Mesenchymal stem cell (in vitro differentiated cells and primary cell): ENCODE measurements at regions not wholly inside any gene's neighbourhood (a gene's known extent, or its start where the extent isn't known, plus 50 kb on each side); places are given as distances from the start of the nearest gene placed in this dataset.

Experiments used
- DNase-seq: peaks from one replicate; pipeline ENCODE4 v3.0.0-alpha.2; 2013
- H2AFZ ChIP-seq: one replicate; pipeline ENCODE4 v1.6.1; 2013; ENCODE audit warnings: low read depth, mild to moderate bottlenecking, control low read depth, inconsistent platforms, low read length, moderate library complexity
- H2AK5ac ChIP-seq: 2 replicates; pipeline ENCODE4 v1.6.1; 2013; ENCODE audit warnings: low read length, moderate library complexity, mild to moderate bottlenecking, inconsistent platforms; ENCODE audit not compliant: severe bottlenecking
- H2BK120ac ChIP-seq: one replicate; pipeline ENCODE4 v1.6.1; 2013; ENCODE audit warnings: low read depth, mild to moderate bottlenecking, inconsistent platforms, low read length, moderate library complexity
- H2BK12ac ChIP-seq, 2 experiments: one replicate each; pipeline ENCODE4 v1.6.1; 2013; ENCODE audit warnings: inconsistent platforms in 2 of 2, low read length in 2 of 2, mild to moderate bottlenecking in 2 of 2, moderate library complexity in 2 of 2, control low read depth in 1 of 2
- H2BK15ac ChIP-seq: one replicate; pipeline ENCODE4 v1.6.1; 2013; ENCODE audit warnings: mild to moderate bottlenecking, low read depth, inconsistent platforms; ENCODE audit not compliant: poor library complexity, severe bottlenecking
- H2BK5ac ChIP-seq: 2 replicates; pipeline ENCODE4 v1.6.1; 2013; ENCODE audit warnings: low read depth, mild to moderate bottlenecking, low read length, control low read depth, inconsistent platforms; ENCODE audit not compliant: poor library complexity, severe bottlenecking
- H3K14ac ChIP-seq, 2 experiments: one replicate each; pipeline ENCODE4 v1.6.1; 2013; ENCODE audit warnings: inconsistent platforms in 2 of 2, low read length in 2 of 2, control low read depth in 1 of 2, mild to moderate bottlenecking in 1 of 2, moderate library complexity in 1 of 2
- H3K18ac ChIP-seq, 2 experiments: one replicate each; pipeline ENCODE4 v1.6.1; 2013; ENCODE audit warnings: inconsistent platforms in 2 of 2, low read length in 2 of 2, control low read depth in 1 of 2, low read depth in 1 of 2, mild to moderate bottlenecking in 1 of 2
- H3K23ac ChIP-seq, 2 experiments: one replicate each; pipeline ENCODE4 v1.6.1; 2013; ENCODE audit warnings: inconsistent platforms in 2 of 2, low read length in 2 of 2, mild to moderate bottlenecking in 2 of 2, moderate library complexity in 2 of 2, control low read depth in 1 of 2
- H3K27ac ChIP-seq: 2 replicates; pipeline ENCODE4 v1.5.1; 2013; ENCODE audit warnings: mild to moderate bottlenecking, moderate library complexity, low read length, control low read depth, inconsistent platforms; ENCODE audit not compliant: poor library complexity, severe bottlenecking
- H3K27me3 ChIP-seq, 2 experiments: 2 replicates each; pipeline versions ENCODE4 v1.6.1 to v1.7.0; 2013; ENCODE audit warnings: low read length in 2 of 2, mild to moderate bottlenecking in 2 of 2, moderate library complexity in 2 of 2, control low read depth in 1 of 2, inconsistent platforms in 1 of 2; ENCODE audit not compliant: control insufficient read depth in 1 of 2, insufficient read depth in 1 of 2
- H3K36me3 ChIP-seq, 2 experiments: 2 replicates each; pipeline versions ENCODE4 v1.6.1 to v1.7.0; 2013; ENCODE audit warnings: low read length in 2 of 2, control low read depth in 1 of 2, inconsistent platforms in 1 of 2, low read depth in 1 of 2, mild to moderate bottlenecking in 1 of 2; ENCODE audit not compliant: insufficient read depth in 2 of 2, control insufficient read depth in 1 of 2
- H3K4ac ChIP-seq, 2 experiments: one replicate each; pipeline ENCODE4 v1.6.1; 2013; ENCODE audit warnings: inconsistent platforms in 2 of 2, low read length in 2 of 2, mild to moderate bottlenecking in 2 of 2, moderate library complexity in 2 of 2, control low read depth in 1 of 2, low read depth in 1 of 2
- H3K4me1 ChIP-seq: 2 replicates; pipeline ENCODE4 v1.6.1; 2013; ENCODE audit warnings: low read depth, low read length, control low read depth; ENCODE audit not compliant: control insufficient read depth, insufficient read depth
- H3K4me2 ChIP-seq: 2 replicates; pipeline ENCODE4 v1.6.1; 2013; ENCODE audit warnings: low read length, mild to moderate bottlenecking, inconsistent platforms; ENCODE audit not compliant: poor library complexity, severe bottlenecking
- H3K4me3 ChIP-seq, 2 experiments: 2 replicates each; pipeline versions ENCODE4 v1.5.1 to v1.7.0; 2013; ENCODE audit warnings: low read length in 2 of 2, mild to moderate bottlenecking in 2 of 2, control low read depth in 1 of 2, low read depth in 1 of 2; ENCODE audit not compliant: insufficient read depth in 1 of 2
- H3K79me1 ChIP-seq: replicated peaks from 2 replicates; pipeline ENCODE4 v1.6.1; 2013; ENCODE audit warnings: mild to moderate bottlenecking, control low read depth, low read length, inconsistent platforms; ENCODE audit not compliant: poor library complexity, severe bottlenecking
- H3K9ac ChIP-seq: 2 replicates; pipeline ENCODE4 v1.7.0; 2013; ENCODE audit warnings: mild to moderate bottlenecking, low read length, moderate library complexity
- H3K9me3 ChIP-seq: 2 replicates; pipeline ENCODE4 v1.7.0; 2013; ENCODE audit warnings: mild to moderate bottlenecking, low read length; ENCODE audit not compliant: control insufficient read depth
- H4K8ac ChIP-seq: one replicate; pipeline ENCODE4 v1.6.1; 2013; ENCODE audit warnings: inconsistent platforms, mild to moderate bottlenecking, low read length, moderate library complexity
- H4K91ac ChIP-seq: one replicate; pipeline ENCODE4 v1.6.1; 2013; ENCODE audit warnings: mild to moderate bottlenecking, low read length, inconsistent platforms
- WGBS: methylation state at CpG from one replicate; pipeline ENCODE4 v1.1.7; 2013; ENCODE audit warnings: mixed read lengths; 5-methylcytosine and 5-hydroxymethylcytosine counted together

- 92% methylated on average over 1 of the region's 1 CpG for WGBS
Observed at GRCh38 chr1:96038636-96039035, 682.9 kb upstream of the PTBP2 start.

GRCh38 chr1:96039910-96040309 is 681.7 kb upstream of the PTBP2 start:
- no peak overlapping the region for H2BK15ac ChIP-seq

More at GRCh38 chr1:96038636-96039035, 682.9 kb upstream of the PTBP2 start:
- Histone ChIP-seq H2BK5ac (no peak overlapping the region), H3K27me3 (no peaks in the 10 kb centered on the region), H4K8ac (no peak overlapping the region), H3K4me1 (no peaks in the 10 kb centered on the region), H2BK120ac (no peak overlapping the region), H3K36me3 (no peaks in the 10 kb centered on the region), H3K4me2 (no peak overlapping the region), H3K18ac (no peak overlapping the region), H3K27ac (no peak overlapping the region), H4K91ac (no peak overlapping the region), H3K4ac (no peak overlapping the region), H3K23ac (no peak overlapping the region), H2AFZ (no peak overlapping the region), H2BK15ac (no peak overlapping the region), H3K9me3 (no peaks in the 10 kb centered on the region), H2AK5ac (no peak overlapping the region), H3K9ac (no peak overlapping the region), H3K14ac (no peak overlapping the region), H2BK12ac (no peak overlapping the region), H3K79me1 (no peaks in the 10 kb centered on the region), H3K4me3 (no peak overlapping the region)
- DNase-seq, result no peak

GRCh38 chr1:96041470-96041869 is 680.1 kb upstream of the PTBP2 start:
- no peak overlapping the region for H3K9ac ChIP-seq
- no peak overlapping the region for H3K18ac ChIP-seq
- H4K8ac ChIP-seq, result no peak overlapping the region
- no peak overlapping the region for H2BK120ac ChIP-seq
- H3K27me3 ChIP-seq, result no peaks in the 10 kb centered on the region
- H2BK15ac ChIP-seq, result no peak overlapping the region
- no peaks in the 10 kb centered on the region for H3K4me1 ChIP-seq
- no peak overlapping the region for H4K91ac ChIP-seq
- no peak overlapping the region for H2BK5ac ChIP-seq
- no peaks in the 10 kb centered on the region for H3K36me3 ChIP-seq
- no peaks in the 10 kb centered on the region for H3K79me1 ChIP-seq
- WGBS, result 97% methylated on average over 3 of the region's 4 CpGs
- no peaks in the 10 kb centered on the region for H3K9me3 ChIP-seq
- H2BK12ac ChIP-seq, result no peak overlapping the region
- H2AFZ ChIP-seq, result no peak overlapping the region
- no peak overlapping the region for H3K4me3 ChIP-seq
- H3K14ac ChIP-seq, result no peak overlapping the region
- no peak overlapping the region for H3K23ac ChIP-seq
- no peak overlapping the region for H3K27ac ChIP-seq
- no peak overlapping the region for H3K4ac ChIP-seq
- H3K4me2 ChIP-seq, result no peak overlapping the region
- no peak overlapping the region for H2AK5ac ChIP-seq
- DNase-seq, result no peak

More at GRCh38 chr1:96039910-96040309, 681.7 kb upstream of the PTBP2 start:
- no peak overlapping the region for H3K27ac ChIP-seq
- no peak overlapping the region for H2AK5ac ChIP-seq
- no peak overlapping the region for H3K4ac ChIP-seq
- H2BK12ac ChIP-seq, result no peak overlapping the region
- no peak overlapping the region for H4K91ac ChIP-seq
- no peak overlapping the region for H3K4me3 ChIP-seq
- H3K79me1 ChIP-seq, result no peaks in the 10 kb centered on the region
- no peaks in the 10 kb centered on the region for H3K36me3 ChIP-seq
- H3K14ac ChIP-seq, result no peak overlapping the region
- no peaks in the 10 kb centered on the region for H3K4me1 ChIP-seq
- H3K9me3 ChIP-seq, result no peaks in the 10 kb centered on the region
- DNase-seq, result no peak
- no peaks in the 10 kb centered on the region for H3K27me3 ChIP-seq
- no peak overlapping the region for H2BK120ac ChIP-seq
- H3K23ac ChIP-seq, result no peak overlapping the region
- H4K8ac ChIP-seq, result no peak overlapping the region
- H2BK5ac ChIP-seq, result no peak overlapping the region
- no peak overlapping the region for H3K4me2 ChIP-seq
- H3K18ac ChIP-seq, result no peak overlapping the region
- H3K9ac ChIP-seq, result no peak overlapping the region
- no peak overlapping the region for H2AFZ ChIP-seq

- H3K4ac ChIP-seq, result no peak overlapping the region
- H3K4me2 ChIP-seq, result no peak overlapping the region
- H3K18ac ChIP-seq, result no peak overlapping the region
- H3K4me3 ChIP-seq, result no peak overlapping the region
- H3K27ac ChIP-seq, result no peak overlapping the region
- WGBS, result 83% methylated on average over 1 of the region's 2 CpGs
- H2BK12ac ChIP-seq, result no peak overlapping the region
- no peak overlapping the region for H2BK120ac ChIP-seq
- H3K14ac ChIP-seq, result no peak overlapping the region
- H2BK5ac ChIP-seq, result no peak overlapping the region
- no peak overlapping the region for H2AFZ ChIP-seq
- H3K79me1 ChIP-seq, result no peaks in the 10 kb centered on the region
- H2BK15ac ChIP-seq, result no peak overlapping the region
- H3K4me1 ChIP-seq, result no peaks in the 10 kb centered on the region
- H3K23ac ChIP-seq, result no peak overlapping the region
- DNase-seq, result peak; percentile 36
- H4K91ac ChIP-seq, result no peak overlapping the region
- no peaks in the 10 kb centered on the region for H3K27me3 ChIP-seq
- no peak overlapping the region for H3K9ac ChIP-seq
- no peak overlapping the region for H4K8ac ChIP-seq
- H3K36me3 ChIP-seq, result no peaks in the 10 kb centered on the region
- no peak overlapping the region for H2AK5ac ChIP-seq
- no peaks in the 10 kb centered on the region for H3K9me3 ChIP-seq
Observed at GRCh38 chr1:96048572-96049212, 672.9 kb upstream of the PTBP2 start.
